Activated T-helper 9 cell treated with anti-CD3 and anti-CD28 coated beads, Interleukin-2, amount 50 U/mL, for 16 hours (primary cell): ENCODE measurements at regions not wholly inside any gene's neighbourhood (a gene's known extent, or its start where the extent isn't known, plus 50 kb on each side); places are given as distances from the start of the nearest gene placed in this dataset.

ENCODE experiments used
- DNase-seq: peaks from one replicate; pipeline ENCODE4 v3.0.0-alpha.2; 2020; ENCODE audit warnings: low read depth

DNA sequence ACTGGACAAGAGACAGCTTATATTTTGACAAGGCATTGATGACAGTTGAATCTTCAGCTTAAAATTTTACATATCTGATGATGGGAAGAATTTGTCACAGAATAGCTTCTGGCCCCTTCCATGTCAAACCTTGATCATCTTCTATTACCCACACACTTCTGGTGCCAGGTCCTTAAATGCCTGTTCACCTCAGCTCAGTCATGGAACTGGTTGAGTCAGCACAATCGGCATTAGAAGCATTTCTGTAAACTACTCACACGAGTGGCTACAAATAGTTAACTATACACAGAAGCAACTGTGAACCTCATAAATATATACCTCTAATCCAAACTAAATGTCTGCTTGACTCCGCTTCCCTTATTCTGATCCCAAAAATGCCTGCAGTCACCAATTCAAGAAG lies 161.2 kb downstream of the FOXO1 start:
- DNase-seq = no peak
